Pancreas (tissue), 10 donors: ENCODE measurements at regions not wholly inside any gene's neighbourhood (a gene's known extent, or its start where the extent isn't known, plus 50 kb on each side); places are given as distances from the start of the nearest gene placed in this dataset.
A peak's percentile ranks its signal among the peaks of the same experiment; 100 is the strongest.

Experiments
- ATAC-seq, 4 donors: fragments of 200-7000 bp; cut with Tn5 transposase; one replicate each; pipeline versions ENCODE4 v1.8.0 to v1.9.1; 2020; ENCODE audit warnings: mild to moderate bottlenecking in 4 of 4, moderate library complexity in 4 of 4
- DNase-seq, 6 donors: peaks; one replicate each; pipeline ENCODE4 v3.0.0-alpha.2; 2020
- FAIRE-seq: peaks from 2 replicates; lab custom pipeline; 2012; peaks lifted over from hg19 to GRCh38; lab: Jason Lieb, UNC
- H3K27ac ChIP-seq, 4 donors: fragments of 200-600 bp; sonication (generic); 1 replicate in 3 of 4; 2 replicates in 1 of 4; pipeline versions ENCODE4 v1.5.0 to v1.8.0; 2020
- H3K27me3 ChIP-seq, 4 donors: fragments of 200-600 bp; one replicate each; pipeline ENCODE4 v1.8.0; 2021
- H3K36me3 ChIP-seq, 3 donors: fragments of 200-600 bp; sonication (generic) in 1 of 3; one replicate each; pipeline versions ENCODE4 v1.5.0 to v1.8.0; 2020 to 2021
- H3K4me1 ChIP-seq, 3 donors: fragments of 200-600 bp; one replicate each; pipeline ENCODE4 v1.8.0; 2021
- H3K4me3 ChIP-seq, 4 donors: fragments of 200-600 bp; sonication (generic) in 2 of 4; one replicate each; pipeline versions ENCODE4 v1.5.0 to v1.8.0; 2020 to 2021
- H3K9me3 ChIP-seq, 4 donors: fragments of 200-600 bp; one replicate each; pipeline ENCODE4 v1.8.0; 2021
- CTCF ChIP-seq, 4 donors: fragments of 200-600 bp; sonication (generic) in 3 of 4; IDR thresholded peaks; one replicate each; pipeline versions ENCODE4 v1.5.0 to v1.8.0; 2021; ENCODE audit warnings: antibody characterized with exemption in 4 of 4
- WGBS, 2 donors: extraction: QIAGEN DNeasy Blood & Tissue Kit; methylation state at CpG; one replicate each; pipeline ENCODE4 v1.1.7; 2013; 5-methylcytosine and 5-hydroxymethylcytosine counted together
- intact Hi-C, 3 donors: fragments of 100-400 bp; cut with DNase I; formaldehyde crosslinking; loops; one replicate each; pipeline versions ENCODE4 v1.11.1 to v1.14.2; 2022
- donor health status: healthy with polysubstance abuse.
- donor health status: DM: no; HTN: no; CAD: no; lungs with moderate emphysema.
- donor health status: DM: no; HTN: no; CAD: no.
- donor health status: control.
- donor health status: control.
- donor health status: Bipolar disorder and iron deficiency.
- donor health status: DM: yes; HTN: yes; CAD: no.
- donor health status: DM: no; HTN: no; CAD: no.
- donor health status: DM: no; HTN: no; CAD: no.
- donor health status: DM: yes; HTN: yes; CAD: no.

GRCh38 chr18:78546281-78546680, 433.3 kb upstream of the SALL3 start:
- DNase-seq (no peak), FAIRE-seq (no peak), ATAC-seq (no peak)
- Histone ChIP-seq H3K4me3 (no peak overlapping the region), H3K27me3 (no peaks in the 10 kb centered on the region), H3K9me3 (no peaks in the 10 kb centered on the region), H3K27ac (no peak overlapping the region), H3K4me1 (no peaks in the 10 kb centered on the region), H3K36me3 (no peaks in the 10 kb centered on the region)
- WGBS, 2 donors, result 59 to 71% methylated on average over 5 of the region's 5 CpGs
- no peak for TF ChIP-seq CTCF (IDR thresholded peaks at IDR 0.05)
- intact Hi-C loops, result no loop called here

- H3K4me3 ChIP-seq, result no peak overlapping the region
- H3K4me1 ChIP-seq, result no peaks in the 10 kb centered on the region
- ATAC-seq (no peak), FAIRE-seq (no peak), DNase-seq (peak in 1 of 6 donors; percentile 9)
- no peaks in the 10 kb centered on the region for H3K36me3 ChIP-seq
- WGBS, 2 donors, result 82 to 90% methylated on average over 19 of the region's 19 CpGs
- H3K27me3 ChIP-seq, result no peaks in the 10 kb centered on the region
- TF ChIP-seq CTCF (IDR thresholded peaks at IDR 0.05), result no peak
- no peak overlapping the region for H3K27ac ChIP-seq
- no peaks in the 10 kb centered on the region for H3K9me3 ChIP-seq
- intact Hi-C loops, result no loop called here
Measured at GRCh38 chr18:78547817-78548216, 431.8 kb upstream of the SALL3 start.

GRCh38 chr18:78548261-78549058, 431.2 kb upstream of the SALL3 start:
- Histone ChIP-seq H3K36me3 (no peaks in the 10 kb centered on the region), H3K4me1 (no peaks in the 10 kb centered on the region), H3K4me3 (no peak overlapping the region), H3K9me3 (no peaks in the 10 kb centered on the region), H3K27me3 (no peaks in the 10 kb centered on the region), H3K27ac (no peak overlapping the region)
- DNase-seq (peak in 1 of 6 donors; percentile 6), ATAC-seq (no peak), FAIRE-seq (no peak)
- no peak for TF ChIP-seq CTCF (IDR thresholded peaks at IDR 0.05)
- intact Hi-C loops, result no loop called here
- WGBS, 2 donors, result 85 to 93% methylated on average over 30 of the region's 30 CpGs

- 78 to 85% methylated on average over 8 of the region's 8 CpGs for WGBS, 2 donors
- TF ChIP-seq CTCF (IDR thresholded peaks at IDR 0.05), result no peak
- intact Hi-C loops, result no loop called here
- H3K9me3 ChIP-seq, result no peaks in the 10 kb centered on the region
- no peak for FAIRE-seq
- H3K36me3 ChIP-seq, result no peaks in the 10 kb centered on the region
- ATAC-seq, result no peak
- H3K27me3 ChIP-seq, result no peaks in the 10 kb centered on the region
- H3K27ac ChIP-seq, result no peak overlapping the region
- DNase-seq, result no peak
- H3K4me3 ChIP-seq, result no peak overlapping the region
- no peaks in the 10 kb centered on the region for H3K4me1 ChIP-seq
Measured at GRCh38 chr18:78549971-78550370, 429.6 kb upstream of the SALL3 start.

DNA sequence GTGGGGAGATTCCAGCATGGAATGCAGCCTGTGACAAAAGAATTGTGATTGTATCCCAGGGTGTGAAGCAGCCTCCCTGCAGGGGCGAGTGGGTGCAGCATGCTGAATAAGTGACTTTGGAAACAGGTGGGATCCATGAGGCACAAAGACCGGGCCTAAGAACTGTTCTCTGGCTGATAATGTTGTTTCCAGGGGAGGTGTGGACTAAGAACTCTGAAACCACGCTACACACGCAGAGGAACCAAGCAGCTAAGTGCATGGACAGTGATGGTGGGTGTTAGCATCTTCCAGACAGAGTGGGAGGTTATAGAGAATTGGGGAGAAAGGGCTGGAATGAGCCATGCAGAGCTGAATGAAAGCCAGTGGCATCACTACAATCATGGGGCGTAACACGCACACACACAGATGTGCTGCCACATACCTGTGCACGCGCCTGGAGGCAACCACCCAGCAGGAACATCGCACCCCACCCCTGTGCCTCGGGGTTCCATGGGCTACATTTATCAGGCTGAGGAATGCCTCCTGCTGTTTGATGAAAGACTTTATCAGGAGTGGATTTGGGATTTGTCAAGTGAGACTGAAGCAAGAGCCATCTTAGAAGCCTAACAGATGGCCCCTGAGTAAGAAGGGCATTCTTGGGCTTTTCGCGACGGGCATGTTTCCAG, 424.5 kb upstream of the SALL3 start:
- Histone ChIP-seq H3K27me3 (no peaks in the 10 kb centered on the region), H3K27ac (no peak overlapping the region), H3K36me3 (no peaks in the 10 kb centered on the region), H3K4me1 (no peaks in the 10 kb centered on the region), H3K9me3 (no peaks in the 10 kb centered on the region), H3K4me3 (no peak overlapping the region)
- WGBS, 2 donors, result 64 to 69% methylated on average over 13 of the region's 13 CpGs
- intact Hi-C loops, result no loop called here
- TF ChIP-seq CTCF (IDR thresholded peaks at IDR 0.05), result no peak
- FAIRE-seq (no peak), DNase-seq (no peak), ATAC-seq (no peak)
